ENCODE measurements at regions not wholly inside any gene's neighbourhood (a gene's known extent, or its start where the extent isn't known, plus 50 kb on each side); places are given as distances from the start of the nearest gene placed in this dataset.

DNA sequence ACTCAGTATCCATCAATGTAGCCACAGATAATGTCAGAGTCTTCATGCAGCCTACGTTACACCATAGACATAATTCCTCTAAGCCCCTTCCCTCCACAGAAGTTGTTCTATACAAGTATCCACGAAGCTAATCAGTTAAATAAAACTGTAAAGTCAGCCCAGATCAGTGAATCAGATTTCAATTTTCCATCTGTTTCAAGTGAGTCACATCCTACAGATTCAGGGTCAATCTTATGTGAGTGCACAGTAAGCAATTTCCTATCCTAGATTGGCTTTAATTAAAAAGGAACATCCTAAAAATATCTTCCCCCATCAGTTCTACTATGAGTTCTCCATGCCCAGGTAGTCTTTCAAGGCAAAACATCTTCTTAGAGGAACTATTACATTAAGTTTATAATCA, 402.5 kb downstream of the EFNA5 start:
- TF ChIP-seq, protein P1, sequence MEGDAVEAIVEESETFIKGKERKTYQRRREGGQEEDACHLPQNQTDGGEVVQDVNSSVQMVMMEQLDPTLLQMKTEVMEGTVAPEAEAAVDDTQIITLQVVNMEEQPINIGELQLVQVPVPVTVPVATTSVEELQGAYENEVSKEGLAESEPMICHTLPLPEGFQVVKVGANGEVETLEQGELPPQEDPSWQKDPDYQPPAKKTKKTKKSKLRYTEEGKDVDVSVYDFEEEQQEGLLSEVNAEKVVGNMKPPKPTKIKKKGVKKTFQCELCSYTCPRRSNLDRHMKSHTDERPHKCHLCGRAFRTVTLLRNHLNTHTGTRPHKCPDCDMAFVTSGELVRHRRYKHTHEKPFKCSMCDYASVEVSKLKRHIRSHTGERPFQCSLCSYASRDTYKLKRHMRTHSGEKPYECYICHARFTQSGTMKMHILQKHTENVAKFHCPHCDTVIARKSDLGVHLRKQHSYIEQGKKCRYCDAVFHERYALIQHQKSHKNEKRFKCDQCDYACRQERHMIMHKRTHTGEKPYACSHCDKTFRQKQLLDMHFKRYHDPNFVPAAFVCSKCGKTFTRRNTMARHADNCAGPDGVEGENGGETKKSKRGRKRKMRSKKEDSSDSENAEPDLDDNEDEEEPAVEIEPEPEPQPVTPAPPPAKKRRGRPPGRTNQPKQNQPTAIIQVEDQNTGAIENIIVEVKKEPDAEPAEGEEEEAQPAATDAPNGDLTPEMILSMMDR (IDR thresholded peaks at IDR 0.05), result no peak
- TF ChIP-seq EZH2phosphoT487 (IDR thresholded peaks at IDR 0.05; ENCODE audit: borderline replicate concordance, low read depth), result no peak
